ENCODE measurements at regions not wholly inside any gene's neighbourhood (a gene's known extent, or its start where the extent isn't known, plus 50 kb on each side); places are given as distances from the start of the nearest gene placed in this dataset.

GRCh38 chr17:12386225-12386624 lies 279.5 kb upstream of the MYOCD start:
- DNase-seq, result peak; percentile 27

DNA sequence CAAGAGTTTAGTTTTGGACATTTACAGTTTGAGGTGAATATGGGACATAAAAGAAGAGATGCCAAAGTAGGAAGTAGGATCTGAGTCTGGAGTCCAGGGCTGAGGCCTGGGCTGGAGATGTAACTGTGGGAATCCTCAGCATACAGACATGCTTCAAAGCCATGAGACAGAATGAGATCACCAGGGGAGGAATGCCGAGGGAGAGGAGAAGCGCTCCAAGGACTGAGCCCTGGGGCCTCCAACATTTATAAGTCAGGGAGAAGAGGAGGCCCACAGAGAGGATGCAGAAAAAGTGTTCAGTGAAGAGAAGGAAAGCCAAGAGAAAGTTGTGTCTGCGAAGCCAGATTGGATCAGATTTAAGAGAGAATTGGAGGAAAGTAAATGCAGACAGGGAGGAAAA lies 277.5 kb upstream of the MYOCD start:
- peak; percentile 50 for DNase-seq

DNA sequence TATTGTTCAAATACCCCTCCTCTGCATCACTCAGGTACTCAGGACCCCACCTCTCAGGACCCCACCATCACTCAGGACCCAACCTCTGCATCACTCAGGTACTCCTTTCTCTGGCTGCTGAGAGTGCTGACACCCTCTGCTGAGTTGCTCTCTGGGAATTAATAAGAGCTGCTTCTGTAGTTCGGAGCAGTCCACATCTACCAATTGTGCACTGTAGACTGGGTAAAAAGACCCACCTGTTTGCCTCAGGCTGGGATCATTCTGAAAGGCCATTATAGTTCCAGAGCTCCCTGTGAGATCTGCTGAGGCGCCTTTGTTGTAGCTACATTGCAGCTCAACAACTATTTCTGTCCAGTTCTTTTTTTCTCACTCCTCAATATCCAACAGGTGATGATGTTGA lies 276.3 kb upstream of the MYOCD start:
- no peak for DNase-seq

GRCh38 chr17:12390631-12391030 lies 275.1 kb upstream of the MYOCD start:
- DNase-seq, result peak; percentile 46

- DNase-seq, result no peak
Measured at GRCh38 chr17:12391468-12391867, 274.2 kb upstream of the MYOCD start.

DNA sequence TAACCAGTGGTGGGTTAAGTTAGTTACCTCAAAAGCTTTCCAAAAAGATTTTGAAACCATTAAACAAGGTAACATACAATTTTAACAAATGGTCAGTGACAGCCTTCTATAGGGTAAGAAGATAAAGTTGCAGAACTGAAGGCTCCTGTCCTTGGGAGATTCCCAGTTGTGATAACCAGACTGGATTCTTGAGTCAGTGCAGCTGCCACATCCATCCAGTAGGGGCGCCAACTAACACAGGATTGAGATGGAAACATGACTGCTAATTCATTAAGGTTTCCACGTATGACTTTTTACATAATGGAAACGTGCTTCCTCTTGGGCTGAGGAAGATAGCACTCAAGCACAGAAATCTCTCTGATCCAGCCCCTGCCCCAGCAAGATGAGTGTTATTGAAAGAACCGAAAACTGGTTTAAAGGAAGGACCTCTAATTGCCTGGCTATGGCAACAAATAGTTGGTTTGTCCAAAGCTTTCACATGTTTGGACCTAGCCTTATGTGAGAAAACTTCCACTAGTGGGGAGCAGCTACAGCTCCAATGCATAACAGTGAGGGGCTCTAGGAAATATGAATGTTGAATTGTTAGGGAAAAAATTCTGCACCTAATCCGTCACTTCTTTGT lies 269.8 kb upstream of the MYOCD start:
- DNase-seq, result no peak

DNA sequence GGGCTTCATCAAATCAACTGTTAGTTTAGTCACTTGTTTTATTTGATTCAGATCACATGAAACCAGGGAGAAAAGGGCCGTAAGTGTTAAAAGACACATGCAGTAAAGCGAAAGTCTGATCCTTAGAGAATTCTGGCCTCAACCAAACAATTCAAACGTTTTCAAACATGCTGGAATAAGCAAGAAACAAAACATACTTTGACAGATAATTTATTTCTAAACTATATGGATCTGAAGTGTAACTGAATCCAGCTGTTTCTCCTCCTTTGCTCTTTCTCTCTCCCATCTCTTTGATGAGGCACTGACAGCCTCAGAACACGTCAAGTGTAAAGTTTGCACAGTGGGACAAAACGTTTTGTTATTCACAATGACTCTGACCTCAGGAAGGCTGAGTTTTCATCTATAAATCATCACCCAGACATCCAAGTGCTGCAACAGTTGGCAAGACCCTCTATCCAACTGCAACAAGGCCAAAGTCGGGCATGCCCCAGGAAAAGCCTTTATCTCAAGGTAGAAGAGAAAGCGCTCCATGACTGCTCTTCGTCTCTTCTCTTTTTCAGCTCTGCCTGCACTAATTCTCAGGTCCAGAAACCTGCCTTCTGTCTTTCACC lies 267.1 kb upstream of the MYOCD start:
- DNase-seq, result peak; percentile 24

- no peak for DNase-seq
Measured at GRCh38 chr17:12402963-12403622, 262.6 kb upstream of the MYOCD start.

GRCh38 chr17:12403881-12404398 lies 261.8 kb upstream of the MYOCD start:
- no peak for DNase-seq

- peak; percentile 41 for DNase-seq
Measured at GRCh38 chr17:12406623-12407215, 259.0 kb upstream of the MYOCD start.

DNA sequence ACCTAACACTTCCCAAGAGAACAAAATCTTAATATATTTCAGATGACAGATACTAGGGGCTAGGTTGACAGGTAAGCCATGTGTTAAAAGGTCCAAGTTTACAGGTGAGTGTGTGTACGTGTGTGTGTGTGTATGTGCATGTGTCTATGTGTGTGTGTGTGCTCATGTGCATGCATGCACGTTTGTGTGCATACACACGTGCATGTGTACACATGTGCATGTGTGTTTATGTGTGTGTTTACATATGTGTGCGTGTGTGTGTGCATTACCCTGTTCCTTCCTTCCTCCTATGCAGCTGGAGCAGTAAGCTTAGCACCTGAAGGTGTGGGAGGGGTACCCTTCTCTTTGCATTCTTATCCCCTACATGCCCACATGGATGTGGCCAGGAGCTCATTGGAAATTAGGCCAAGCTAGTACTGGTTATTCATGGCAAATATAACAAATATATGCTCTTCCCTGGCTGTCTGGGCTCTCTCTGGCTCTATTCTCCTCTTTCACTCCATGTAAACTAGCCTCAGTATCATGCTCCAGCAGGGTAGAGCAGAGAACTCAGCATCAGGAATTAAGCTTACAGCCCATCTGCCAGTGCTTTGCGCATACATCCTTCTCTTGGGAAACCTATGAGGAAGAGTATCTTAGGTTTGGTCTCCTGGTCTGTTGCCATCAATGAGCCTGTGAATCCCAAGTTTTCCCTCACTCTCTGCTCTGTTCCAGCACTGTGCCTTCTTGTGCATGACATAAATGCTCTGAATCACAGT lies 258.0 kb upstream of the MYOCD start:
- DNase-seq, result no peak

- no peak for DNase-seq
Measured at GRCh38 chr17:12409082-12409481, 256.6 kb upstream of the MYOCD start.

GRCh38 chr17:12410717-12411116 lies 255.0 kb upstream of the MYOCD start:
- DNase-seq, result no peak

- DNase-seq, result no peak
Measured at GRCh38 chr17:12415031-12415430, 250.7 kb upstream of the MYOCD start.

DNA sequence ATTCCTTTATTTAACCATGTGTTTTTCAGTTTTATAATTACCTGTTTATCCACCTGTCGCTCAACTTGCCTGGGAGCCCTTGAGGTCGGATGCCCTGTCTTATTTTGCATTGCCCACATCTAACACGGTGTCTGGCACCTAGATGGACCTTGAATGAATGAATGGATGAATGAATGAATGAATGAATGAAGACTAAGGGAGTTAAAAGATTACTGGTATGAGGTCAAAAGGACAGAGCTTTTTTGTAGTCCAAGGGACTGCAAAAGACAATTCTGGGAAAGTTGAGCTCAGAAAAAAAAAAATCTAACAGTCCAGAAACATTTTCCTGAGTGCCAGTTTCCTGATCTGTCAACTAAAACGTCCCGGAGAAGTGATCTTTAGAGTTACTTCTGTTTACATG lies 244.6 kb upstream of the MYOCD start:
- DNase-seq, result no peak

GRCh38 chr17:12421646-12422306 lies 243.9 kb upstream of the MYOCD start:
- peak; percentile 16 for DNase-seq

- peak; percentile 68 for DNase-seq
Measured at GRCh38 chr17:12422651-12423050, 243.0 kb upstream of the MYOCD start.

- DNase-seq, result no peak
Measured at GRCh38 chr17:12423337-12423736, 242.4 kb upstream of the MYOCD start.

DNA sequence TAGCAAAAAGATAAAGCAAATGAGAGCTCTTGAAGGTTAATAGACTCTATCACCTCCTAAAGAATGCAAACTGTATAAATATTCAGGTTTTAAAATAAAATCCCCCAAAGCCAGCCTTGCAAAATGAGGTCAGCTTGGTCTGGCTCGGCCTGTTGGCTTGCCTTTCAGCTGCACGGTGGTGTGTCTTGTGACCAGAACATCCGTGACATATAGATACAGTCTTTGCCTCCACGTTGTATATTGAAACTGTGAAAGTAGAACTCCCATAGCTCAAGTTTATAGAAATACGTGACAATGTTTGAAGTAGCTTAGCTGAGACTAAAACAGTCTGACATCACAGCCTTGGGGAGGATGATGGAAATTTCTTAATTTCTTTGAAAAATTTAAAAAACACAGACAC lies 236.6 kb upstream of the MYOCD start:
- DNase-seq, result no peak

DNA sequence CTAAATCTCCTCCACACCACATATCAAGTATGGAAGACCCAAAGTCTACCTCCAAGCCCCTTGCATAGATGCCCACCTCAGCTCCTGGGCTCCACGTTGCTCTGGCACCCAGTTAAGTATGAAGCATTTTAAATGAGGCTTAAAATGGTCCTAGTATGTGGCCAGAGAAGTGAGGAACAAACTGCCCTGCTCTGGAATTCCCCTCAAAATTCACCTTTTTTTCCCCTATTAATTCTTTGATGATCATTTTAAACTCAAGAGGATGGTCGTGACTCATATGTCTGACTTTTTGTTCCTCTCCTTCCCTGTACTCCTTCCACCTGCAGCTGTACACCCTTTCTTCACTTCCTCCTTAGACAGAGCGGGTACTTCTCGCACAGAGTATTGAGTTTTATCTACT lies 234.5 kb upstream of the MYOCD start:
- no peak for DNase-seq

GRCh38 chr17:12438212-12438611 lies 227.5 kb upstream of the MYOCD start:
- DNase-seq, result no peak
